A549 (cell line): ENCODE measurements at regions not wholly inside any gene's neighbourhood (a gene's known extent, or its start where the extent isn't known, plus 50 kb on each side); places are given as distances from the start of the nearest gene placed in this dataset.
"Not testable (repeated sequence)": the region's sequence is repeated elsewhere in the genome, so short reads cannot be mapped to it uniquely, and the experiment has no call there.

Experiments
- ATAC-seq, 2 experiments: fragments of 200-7000 bp in 1 of 2; fragments of >200 bp in 1 of 2; cut with Nextera tagmentation in 1 of 2; cut with Tn5 transposase in 1 of 2; 3 replicates each; pipeline versions ENCODE4 v1.8.0 to v1.9.1; 2018 to 2020; ENCODE audit warnings: mild to moderate bottlenecking in 1 of 2, moderate library complexity in 1 of 2
- CTCF ChIA-PET: fragments of 300-600 bp; sonication (Branson Sonifier 250); formaldehyde crosslinking; extraction: SDS; loops from one replicate; lab custom pipeline; 2021; ENCODE audit warnings: antibody characterized with exemption, inconsistent platforms; lab: Yijun Ruan, JAX
- POLR2A ChIA-PET: fragments of 350-600 bp; formaldehyde crosslinking; extraction: SDS; loops from one replicate; lab custom pipeline; 2021; ENCODE audit warnings: antibody characterized with exemption, inconsistent platforms; lab: Yijun Ruan, JAX
- DNase-seq, 2 experiments: peaks; one replicate each; pipeline versions ENCODE4 v3.0.0 to v3.0.0-alpha.2; 2011 to 2016; ENCODE audit warnings: low read depth in 1 of 2, low spot score in 1 of 2
- FAIRE-seq: peaks from 2 replicates; lab custom pipeline; 2011; peaks lifted over from hg19 to GRCh38; lab: Jason Lieb, UNC
- H3K27ac ChIP-seq, 2 experiments: fragments of >200 bp; sonication (Bioruptor Twin); formaldehyde crosslinking; 3 replicates each; pipeline ENCODE4 v1.5.1; 2016 to 2017
- H3K4me1 ChIP-seq: fragments of >200 bp; sonication (Bioruptor Twin); formaldehyde crosslinking; 3 replicates; pipeline ENCODE4 v1.6.1; 2016
- H3K4me2 ChIP-seq: fragments of >200 bp; sonication (Bioruptor Twin); formaldehyde crosslinking; 3 replicates; pipeline ENCODE4 v1.6.1; 2016
- H3K4me3 ChIP-seq: fragments of >200 bp; sonication (Bioruptor Twin); formaldehyde crosslinking; 3 replicates; pipeline ENCODE4 v1.5.1; 2016
- H3K9me3 ChIP-seq: fragments of >200 bp; sonication (Bioruptor Twin); formaldehyde crosslinking; 3 replicates; pipeline ENCODE4 v1.6.1; 2016
- BHLHE40 ChIP-seq: IDR thresholded peaks from 2 replicates; pipeline ENCODE4 v1.6.1; 2012; ENCODE audit warnings: low read depth, low read length, inconsistent platforms
- CBX8 ChIP-seq: fragments of 200-600 bp; sonication (generic); IDR thresholded peaks from 2 replicates; pipeline ENCODE4 v1.6.1; 2016
- CHD2 ChIP-seq: fragments of 150-350 bp; IDR thresholded peaks from 2 replicates; pipeline ENCODE4 v1.6.1; 2014; ENCODE audit warnings: low read length; ENCODE audit not compliant: partially characterized antibody
- EHMT2 ChIP-seq: fragments of 200-600 bp; sonication (generic); IDR thresholded peaks from 2 replicates; pipeline ENCODE4 v1.6.1; 2016; ENCODE audit warnings: antibody characterized with exemption, low read depth, mild to moderate bottlenecking, moderate library complexity
- FOSL2 ChIP-seq, 2 experiments: fragments of 450-650 bp in 1 of 2; fragments of >200 bp in 1 of 2; sonication (Bioruptor Twin) in 1 of 2; formaldehyde crosslinking; IDR thresholded peaks; 2 replicates each; pipeline versions ENCODE4 v1.5.0 to v1.6.1; 2016 to 2020; ENCODE audit warnings: mild to moderate bottlenecking in 1 of 2, moderate library complexity in 1 of 2
- GATA3 ChIP-seq: IDR thresholded peaks from 2 replicates; pipeline ENCODE4 v1.6.1; 2012; ENCODE audit warnings: borderline replicate concordance
- JUN ChIP-seq, 2 experiments: fragments of >200 bp; sonication (Bioruptor Twin); formaldehyde crosslinking; IDR thresholded peaks; 2 replicates in 1 of 2; 3 replicates in 1 of 2; pipeline ENCODE4 v1.6.1; 2016 to 2017
- JUNB ChIP-seq: fragments of >200 bp; sonication (Bioruptor Twin); formaldehyde crosslinking; IDR thresholded peaks from 2 replicates; pipeline ENCODE4 v1.6.1; 2016
- NR3C1 ChIP-seq: fragments of >200 bp; sonication (Bioruptor Twin); formaldehyde crosslinking; IDR thresholded peaks from 3 replicates; pipeline ENCODE4 v1.6.1; 2017
- POLR2A ChIP-seq: IDR thresholded peaks from 2 replicates; pipeline ENCODE4 v1.6.1; 2012; ENCODE audit warnings: mild to moderate bottlenecking, low read length
- RAD21 ChIP-seq, 2 experiments: fragments of >200 bp in 1 of 2; sonication (Bioruptor Twin) in 1 of 2; formaldehyde crosslinking in 1 of 2; IDR thresholded peaks in 1 of 2; conservative IDR thresholded peaks in 1 of 2; 2 replicates in 1 of 2; 3 replicates in 1 of 2; pipeline ENCODE4 v1.6.1; 2012 to 2018; ENCODE audit warnings: inconsistent platforms in 1 of 2
- SMC3 ChIP-seq: fragments of >200 bp; sonication (Bioruptor Twin); formaldehyde crosslinking; IDR thresholded peaks from 3 replicates; pipeline ENCODE4 v1.6.1; 2018; ENCODE audit warnings: inconsistent platforms
- WGBS: methylation state at CpG from one replicate; pipeline ENCODE4 v1.1.6; 2017; ENCODE audit errors: missing lambda C conversion rate; 5-methylcytosine and 5-hydroxymethylcytosine counted together
- TF ChIP-seq, protein P1 (sequence below): IDR thresholded peaks from 2 replicates; pipeline ENCODE4 v1.6.1; 2012
- TF ChIP-seq, protein P2 (sequence below): fragments of >200 bp; sonication (Bioruptor Twin); formaldehyde crosslinking; IDR thresholded peaks from 3 replicates; pipeline ENCODE4 v1.6.1; 2016
- TF ChIP-seq, protein P3 (sequence below): fragments of >200 bp; sonication (Bioruptor Twin); formaldehyde crosslinking; IDR thresholded peaks from 3 replicates; pipeline ENCODE4 v1.5.1; 2016
- TF ChIP-seq, protein P4 (sequence below): fragments of 200-600 bp; sonication (generic); IDR thresholded peaks from 2 replicates; pipeline ENCODE4 v1.6.1; 2016; ENCODE audit warnings: antibody characterized with exemption, mild to moderate bottlenecking, moderate library complexity

DNA sequence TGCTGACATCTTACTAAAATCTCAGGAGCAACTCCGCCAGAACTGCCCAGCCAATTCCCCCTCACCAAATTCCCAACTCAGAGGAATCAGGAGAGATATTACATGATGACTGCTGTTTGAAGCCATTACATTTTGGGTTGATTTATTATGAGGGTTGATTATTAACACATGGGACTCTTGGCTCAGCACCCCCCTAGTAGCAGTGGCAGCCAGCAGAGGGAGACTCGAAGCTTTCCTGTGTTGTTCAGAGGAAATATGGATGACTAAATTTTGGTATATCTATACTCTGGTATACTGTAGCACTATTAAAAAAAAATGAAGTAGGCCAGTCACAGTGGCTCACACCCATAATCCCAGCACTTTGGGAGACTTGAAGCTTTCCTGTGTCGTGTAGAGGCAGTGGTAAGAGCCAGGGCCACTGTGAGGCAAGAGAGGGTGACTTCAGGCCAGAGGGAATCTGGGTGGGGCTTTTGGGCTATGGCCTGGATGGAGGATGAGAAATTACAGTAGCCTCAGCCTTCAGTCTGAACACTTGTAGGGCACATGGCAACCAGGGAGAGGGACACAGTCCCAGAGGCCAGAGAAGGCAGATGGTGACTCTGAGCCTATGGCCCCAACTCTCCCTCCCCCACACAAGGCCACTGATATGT, 111.4 kb downstream of the LHX2 start:
- no peak overlapping the region for H3K4me2 ChIP-seq
- ATAC-seq (peak; percentile 32 to 65; a peak in 3 of 6 replicates), FAIRE-seq (no peak), DNase-seq (no peak)
- no peak overlapping the region for H3K4me3 ChIP-seq
- WGBS: 46% methylated on average over 3 of the region's 3 CpGs
- CTCF ChIA-PET: interaction anchor here (0.6 to 3.5 kb wide), 5 partner anchors 9 to 225 kb away, joined by 3 to 25 read pairs (median 5); no protein-coding TSS in a partner anchor
- no peaks in the 10 kb centered on the region for H3K4me1 ChIP-seq
- H3K27ac ChIP-seq: no peak overlapping the region
- TF ChIP-seq, protein P1, sequence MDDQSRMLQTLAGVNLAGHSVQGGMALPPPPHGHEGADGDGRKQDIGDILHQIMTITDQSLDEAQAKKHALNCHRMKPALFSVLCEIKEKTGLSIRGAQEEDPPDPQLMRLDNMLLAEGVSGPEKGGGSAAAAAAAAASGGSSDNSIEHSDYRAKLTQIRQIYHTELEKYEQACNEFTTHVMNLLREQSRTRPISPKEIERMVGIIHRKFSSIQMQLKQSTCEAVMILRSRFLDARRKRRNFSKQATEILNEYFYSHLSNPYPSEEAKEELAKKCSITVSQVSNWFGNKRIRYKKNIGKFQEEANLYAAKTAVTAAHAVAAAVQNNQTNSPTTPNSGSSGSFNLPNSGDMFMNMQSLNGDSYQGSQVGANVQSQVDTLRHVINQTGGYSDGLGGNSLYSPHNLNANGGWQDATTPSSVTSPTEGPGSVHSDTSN: no peak
- TF ChIP-seq, protein P2, sequence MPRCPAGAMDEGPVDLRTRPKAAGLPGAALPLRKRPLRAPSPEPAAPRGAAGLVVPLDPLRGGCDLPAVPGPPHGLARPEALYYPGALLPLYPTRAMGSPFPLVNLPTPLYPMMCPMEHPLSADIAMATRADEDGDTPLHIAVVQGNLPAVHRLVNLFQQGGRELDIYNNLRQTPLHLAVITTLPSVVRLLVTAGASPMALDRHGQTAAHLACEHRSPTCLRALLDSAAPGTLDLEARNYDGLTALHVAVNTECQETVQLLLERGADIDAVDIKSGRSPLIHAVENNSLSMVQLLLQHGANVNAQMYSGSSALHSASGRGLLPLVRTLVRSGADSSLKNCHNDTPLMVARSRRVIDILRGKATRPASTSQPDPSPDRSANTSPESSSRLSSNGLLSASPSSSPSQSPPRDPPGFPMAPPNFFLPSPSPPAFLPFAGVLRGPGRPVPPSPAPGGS: no peak
- TF ChIP-seq POLR2A: no peak
- no peak for TF ChIP-seq NR3C1
- no peak for TF ChIP-seq GATA3
- TF ChIP-seq CHD2: no peak
- peak in 1 of 2 experiments; percentile 49; a peak in 2 of 5 replicates for TF ChIP-seq RAD21 (conservative IDR thresholded peaks at IDR 0.05 in 1 of 2, IDR thresholded peaks at IDR 0.05 in 1 of 2)
- 0 out of 3 replicates have a peak, but pooled peaks have one; percentile 27 for TF ChIP-seq SMC3
- TF ChIP-seq EHMT2: no peak
- no peak for TF ChIP-seq JUNB
- TF ChIP-seq, protein P3, sequence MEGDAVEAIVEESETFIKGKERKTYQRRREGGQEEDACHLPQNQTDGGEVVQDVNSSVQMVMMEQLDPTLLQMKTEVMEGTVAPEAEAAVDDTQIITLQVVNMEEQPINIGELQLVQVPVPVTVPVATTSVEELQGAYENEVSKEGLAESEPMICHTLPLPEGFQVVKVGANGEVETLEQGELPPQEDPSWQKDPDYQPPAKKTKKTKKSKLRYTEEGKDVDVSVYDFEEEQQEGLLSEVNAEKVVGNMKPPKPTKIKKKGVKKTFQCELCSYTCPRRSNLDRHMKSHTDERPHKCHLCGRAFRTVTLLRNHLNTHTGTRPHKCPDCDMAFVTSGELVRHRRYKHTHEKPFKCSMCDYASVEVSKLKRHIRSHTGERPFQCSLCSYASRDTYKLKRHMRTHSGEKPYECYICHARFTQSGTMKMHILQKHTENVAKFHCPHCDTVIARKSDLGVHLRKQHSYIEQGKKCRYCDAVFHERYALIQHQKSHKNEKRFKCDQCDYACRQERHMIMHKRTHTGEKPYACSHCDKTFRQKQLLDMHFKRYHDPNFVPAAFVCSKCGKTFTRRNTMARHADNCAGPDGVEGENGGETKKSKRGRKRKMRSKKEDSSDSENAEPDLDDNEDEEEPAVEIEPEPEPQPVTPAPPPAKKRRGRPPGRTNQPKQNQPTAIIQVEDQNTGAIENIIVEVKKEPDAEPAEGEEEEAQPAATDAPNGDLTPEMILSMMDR: peak; percentile 35; the same call in 2 of the 3 replicates
- peaks cover 3% of the 10 kb centered on the region; the same call in 1 of the 3 replicates for H3K9me3 ChIP-seq
- POLR2A ChIA-PET: no interaction called here

DNA sequence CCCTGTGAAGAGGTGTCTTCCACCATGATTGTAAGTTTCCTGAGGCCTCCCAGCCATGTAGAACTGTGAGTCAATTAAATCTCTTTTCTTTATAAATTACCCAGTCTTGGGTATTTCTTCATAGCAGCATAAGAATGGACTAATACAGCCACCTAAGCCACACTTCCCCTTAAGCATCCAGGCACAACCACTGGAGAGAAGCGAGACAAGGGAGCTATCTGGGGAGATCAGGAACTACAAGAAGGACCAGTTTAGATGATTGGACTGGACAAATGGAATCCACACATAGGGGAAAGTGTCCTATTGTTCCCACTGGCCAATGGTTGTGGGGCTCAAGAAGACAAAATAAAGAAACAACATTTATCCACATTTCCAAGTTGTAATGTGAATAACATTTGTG, 112.1 kb downstream of the LHX2 start:
- H3K4me1 ChIP-seq, ATAC-seq, H3K27ac ChIP-seq, H3K4me2 ChIP-seq, FAIRE-seq, POLR2A ChIA-PET, H3K4me3 ChIP-seq, DNase-seq, H3K9me3 ChIP-seq: not testable (repeated sequence)
- 96% methylated on average over 1 of the region's 1 CpG for WGBS
- CTCF ChIA-PET: interaction anchor here (0.5 to 3.5 kb wide), 5 partner anchors 10 to 264 kb away, joined by 3 to 25 read pairs (median 5); no protein-coding TSS in a partner anchor

DNA sequence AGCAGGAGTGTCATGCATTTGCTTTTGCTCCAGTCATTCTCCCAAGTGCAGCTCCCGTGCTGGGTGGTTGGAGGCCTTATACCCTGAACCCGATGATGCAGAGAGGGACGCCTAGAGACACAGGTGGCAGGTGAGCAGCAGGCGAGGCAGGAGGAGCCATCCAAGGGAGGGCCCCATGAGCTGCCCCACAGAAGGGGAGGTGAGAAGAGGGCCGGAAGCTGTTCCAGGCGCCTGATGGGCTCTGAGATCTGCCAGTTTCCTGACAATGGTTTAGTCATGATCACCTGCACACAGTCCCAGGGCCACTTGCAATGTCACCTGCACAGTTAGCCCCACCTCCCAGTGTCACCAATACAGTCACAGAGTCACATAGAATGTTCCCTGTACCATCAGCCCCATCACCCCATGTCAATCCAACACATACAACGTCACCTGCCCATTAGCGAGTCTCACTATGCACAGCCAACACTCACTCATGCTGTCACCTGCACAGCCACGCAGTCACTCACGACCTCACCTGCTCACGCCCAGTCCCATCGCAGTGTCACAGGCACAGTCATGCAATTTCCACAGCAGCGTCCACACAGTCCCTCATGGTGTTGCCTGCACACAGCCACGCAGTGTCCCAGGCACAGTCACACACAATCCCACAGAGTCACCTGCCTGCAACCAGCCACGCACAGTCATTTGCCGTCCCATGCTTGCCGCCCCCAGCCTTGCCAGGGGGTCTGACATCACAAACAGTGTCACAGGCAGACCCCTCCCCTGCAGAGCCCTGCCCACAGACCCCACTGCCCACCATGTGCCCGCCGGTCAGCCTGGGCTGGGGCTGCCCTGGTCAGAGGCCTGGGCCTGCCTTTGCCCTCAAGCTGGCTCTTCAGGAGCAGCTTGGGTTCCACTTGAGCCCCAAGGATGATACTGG, 113.4 kb downstream of the LHX2 start:
- DNase-seq: no peak
- no peak overlapping the region for H3K4me2 ChIP-seq
- H3K9me3 ChIP-seq: peaks cover 3% of the 10 kb centered on the region; the same call in 1 of the 3 replicates
- ChIA-PET CTCF (interaction anchor here (1.5 to 4.4 kb wide), 14 partner anchors 8 to 412 kb away, joined by 3 to 49 read pairs (median 18); no protein-coding TSS in a partner anchor), POLR2A (no interaction called here)
- no peak overlapping the region for H3K4me3 ChIP-seq
- no peak for ATAC-seq
- FAIRE-seq: no peak
- peaks cover 14% of the 10 kb centered on the region; the same call in 2 of the 3 replicates for H3K4me1 ChIP-seq
- no peak overlapping the region for H3K27ac ChIP-seq
- TF ChIP-seq JUN (IDR thresholded peaks at IDR 0.05): no peak
- no peak for TF ChIP-seq GATA3
- TF ChIP-seq, protein P4, sequence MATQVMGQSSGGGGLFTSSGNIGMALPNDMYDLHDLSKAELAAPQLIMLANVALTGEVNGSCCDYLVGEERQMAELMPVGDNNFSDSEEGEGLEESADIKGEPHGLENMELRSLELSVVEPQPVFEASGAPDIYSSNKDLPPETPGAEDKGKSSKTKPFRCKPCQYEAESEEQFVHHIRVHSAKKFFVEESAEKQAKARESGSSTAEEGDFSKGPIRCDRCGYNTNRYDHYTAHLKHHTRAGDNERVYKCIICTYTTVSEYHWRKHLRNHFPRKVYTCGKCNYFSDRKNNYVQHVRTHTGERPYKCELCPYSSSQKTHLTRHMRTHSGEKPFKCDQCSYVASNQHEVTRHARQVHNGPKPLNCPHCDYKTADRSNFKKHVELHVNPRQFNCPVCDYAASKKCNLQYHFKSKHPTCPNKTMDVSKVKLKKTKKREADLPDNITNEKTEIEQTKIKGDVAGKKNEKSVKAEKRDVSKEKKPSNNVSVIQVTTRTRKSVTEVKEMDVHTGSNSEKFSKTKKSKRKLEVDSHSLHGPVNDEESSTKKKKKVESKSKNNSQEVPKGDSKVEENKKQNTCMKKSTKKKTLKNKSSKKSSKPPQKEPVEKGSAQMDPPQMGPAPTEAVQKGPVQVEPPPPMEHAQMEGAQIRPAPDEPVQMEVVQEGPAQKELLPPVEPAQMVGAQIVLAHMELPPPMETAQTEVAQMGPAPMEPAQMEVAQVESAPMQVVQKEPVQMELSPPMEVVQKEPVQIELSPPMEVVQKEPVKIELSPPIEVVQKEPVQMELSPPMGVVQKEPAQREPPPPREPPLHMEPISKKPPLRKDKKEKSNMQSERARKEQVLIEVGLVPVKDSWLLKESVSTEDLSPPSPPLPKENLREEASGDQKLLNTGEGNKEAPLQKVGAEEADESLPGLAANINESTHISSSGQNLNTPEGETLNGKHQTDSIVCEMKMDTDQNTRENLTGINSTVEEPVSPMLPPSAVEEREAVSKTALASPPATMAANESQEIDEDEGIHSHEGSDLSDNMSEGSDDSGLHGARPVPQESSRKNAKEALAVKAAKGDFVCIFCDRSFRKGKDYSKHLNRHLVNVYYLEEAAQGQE: no peak
- TF ChIP-seq FOSL2 (IDR thresholded peaks at IDR 0.05): no peak
- no peak for TF ChIP-seq FOSL2 (CRISPR knock-in tag; IDR thresholded peaks at IDR 0.05)
- TF ChIP-seq CBX8: no peak
- TF ChIP-seq BHLHE40: no peak
- 87% methylated on average over 19 of the region's 19 CpGs for WGBS
